HAP-1 (cell line): ENCODE measurements at regions not wholly inside any gene's neighbourhood (a gene's known extent, or its start where the extent isn't known, plus 50 kb on each side); places are given as distances from the start of the nearest gene placed in this dataset.
A peak's percentile ranks its signal among the peaks of the same experiment; 100 is the strongest.
"Not testable (repeated sequence)": the region's sequence is repeated elsewhere in the genome, so short reads cannot be mapped to it uniquely, and the experiment has no call there.

Experiments
- DNase-seq, 2 experiments: peaks; one replicate each; pipeline ENCODE4 v3.0.0-alpha.2; 2016 to 2020; ENCODE audit warnings: low spot score in 2 of 2
- H3K27me3 ChIP-seq: fragments of 250-450 bp; sonication (Bioruptor Pico); 2 replicates; pipeline ENCODE4 v1.5.1; 2020; ENCODE audit warnings: low read depth, mild to moderate bottlenecking, moderate library complexity
- H3K36me3 ChIP-seq: fragments of 250-450 bp; sonication (Bioruptor Pico); replicated peaks from 2 replicates; pipeline ENCODE4 v1.5.1; 2020; ENCODE audit warnings: mild to moderate bottlenecking
- H3K4me1 ChIP-seq: fragments of 250-450 bp; sonication (Bioruptor Pico); 2 replicates; pipeline ENCODE4 v1.5.1; 2020; ENCODE audit warnings: mild to moderate bottlenecking
- H3K4me3 ChIP-seq: fragments of 250-450 bp; sonication (Bioruptor Pico); 2 replicates; pipeline ENCODE4 v1.5.1; 2020; ENCODE audit warnings: mild to moderate bottlenecking, moderate library complexity
- H3K9me3 ChIP-seq: fragments of 250-450 bp; sonication (Bioruptor Pico); 2 replicates; pipeline ENCODE4 v1.5.1; 2020; ENCODE audit warnings: mild to moderate bottlenecking, moderate library complexity
- in situ Hi-C: fragments of 300-500 bp; cut with MboI; formaldehyde crosslinking; loops from 3 replicates; pipeline ENCODE4 v1.14.3; 2020; ENCODE audit warnings: low sequenced_read_pairs, inconsistent platforms, mixed read lengths

GRCh38 chr5:92715946-92716520 is 865.0 kb downstream of the NR2F1-AS1 start:
- Histone ChIP-seq H3K9me3 (no peaks in the 10 kb centered on the region), H3K4me1 (peaks cover 6% of the 10 kb centered on the region), H3K27me3 (no peaks in the 10 kb centered on the region), H3K36me3 (no peaks in the 10 kb centered on the region), H3K4me3 (no peak overlapping the region)
- DNase-seq, result peak in 1 of 2 experiments; percentile 10
- in situ Hi-C loops, result no loop called here

GRCh38 chr5:92713826-92714225 is 867.2 kb downstream of the NR2F1-AS1 start:
- Histone ChIP-seq H3K9me3 (no peaks in the 10 kb centered on the region), H3K27me3 (no peaks in the 10 kb centered on the region), H3K36me3 (no peaks in the 10 kb centered on the region), H3K4me3 (no peak overlapping the region), H3K4me1 (peaks cover 6% of the 10 kb centered on the region)
- no peak for DNase-seq
- in situ Hi-C loops, result no loop called here

- Histone ChIP-seq H3K36me3 (no peaks in the 10 kb centered on the region), H3K4me3 (no peak overlapping the region), H3K4me1 (peaks cover 6% of the 10 kb centered on the region), H3K27me3 (no peaks in the 10 kb centered on the region), H3K9me3 (no peaks in the 10 kb centered on the region)
- no peak for DNase-seq
- in situ Hi-C loops, result no loop called here
These were observed 867.7 kb downstream of the NR2F1-AS1 start for GRCh38 chr5:92713335-92713743.

- H3K27me3 ChIP-seq, result no peaks in the 10 kb centered on the region
- H3K36me3 ChIP-seq, result no peaks in the 10 kb centered on the region
- peaks cover 6% of the 10 kb centered on the region for H3K4me1 ChIP-seq
- no peaks in the 10 kb centered on the region for H3K9me3 ChIP-seq
- DNase-seq, result no peak
- H3K4me3 ChIP-seq, result no peak overlapping the region
- in situ Hi-C loops, result no loop called here
These were observed 869.1 kb downstream of the NR2F1-AS1 start for GRCh38 chr5:92711956-92712355.

- in situ Hi-C loops, result no loop called here
- no peaks in the 10 kb centered on the region for H3K36me3 ChIP-seq
These were observed 876.4 kb downstream of the NR2F1-AS1 start for GRCh38 chr5:92704590-92704989.

GRCh38 chr5:92703976-92704375 is 877.0 kb downstream of the NR2F1-AS1 start:
- in situ Hi-C loops, result no loop called here
- DNase-seq, result no peak
- H3K27me3 ChIP-seq, result no peaks in the 10 kb centered on the region
- H3K4me3 ChIP-seq, result no peak overlapping the region
- H3K36me3 ChIP-seq, result no peaks in the 10 kb centered on the region
- H3K4me1 ChIP-seq, result peaks cover 3% of the 10 kb centered on the region
- H3K9me3 ChIP-seq, result no peaks in the 10 kb centered on the region

More at GRCh38 chr5:92704590-92704989, 876.4 kb downstream of the NR2F1-AS1 start:
- H3K4me1 ChIP-seq, result peaks cover 3% of the 10 kb centered on the region
- H3K27me3 ChIP-seq, result no peaks in the 10 kb centered on the region
- H3K9me3 ChIP-seq, result no peaks in the 10 kb centered on the region
- H3K4me3 ChIP-seq, result no peak overlapping the region
- no peak for DNase-seq

GRCh38 chr5:92695123-92696003 is 885.7 kb downstream of the NR2F1-AS1 start:
- no peaks in the 10 kb centered on the region for H3K9me3 ChIP-seq
- no peaks in the 10 kb centered on the region for H3K27me3 ChIP-seq
- no peak for DNase-seq
- in situ Hi-C loops, result no loop called here
- no peak overlapping the region for H3K4me3 ChIP-seq
- no peaks in the 10 kb centered on the region for H3K4me1 ChIP-seq
- H3K36me3 ChIP-seq, result no peaks in the 10 kb centered on the region

GRCh38 chr5:92694067-92694466 is 887.0 kb downstream of the NR2F1-AS1 start:
- no peaks in the 10 kb centered on the region for H3K27me3 ChIP-seq
- H3K9me3 ChIP-seq, result no peaks in the 10 kb centered on the region
- DNase-seq, result no peak
- H3K4me1 ChIP-seq, result no peaks in the 10 kb centered on the region
- in situ Hi-C loops, result no loop called here
- H3K4me3 ChIP-seq, result no peak overlapping the region
- H3K36me3 ChIP-seq, result no peaks in the 10 kb centered on the region

- H3K36me3 ChIP-seq, in situ Hi-C loops, H3K4me1 ChIP-seq, H3K4me3 ChIP-seq, H3K27me3 ChIP-seq, H3K9me3 ChIP-seq, DNase-seq: not testable (repeated sequence)
These were observed 889.1 kb downstream of the NR2F1-AS1 start for GRCh38 chr5:92691955-92692354.

- Histone ChIP-seq H3K4me3 (no peak overlapping the region), H3K36me3 (no peaks in the 10 kb centered on the region), H3K9me3 (no peaks in the 10 kb centered on the region), H3K27me3 (no peaks in the 10 kb centered on the region), H3K4me1 (no peaks in the 10 kb centered on the region)
- in situ Hi-C loops, result no loop called here
- peak; percentile 30 to 59 for DNase-seq
These were observed 892.9 kb downstream of the NR2F1-AS1 start for GRCh38 chr5:92687821-92688722.

GRCh38 chr5:92678640-92679039 is 902.4 kb downstream of the NR2F1-AS1 start:
- H3K27me3 ChIP-seq, result no peaks in the 10 kb centered on the region

GRCh38 chr5:92676215-92677165 is 904.5 kb downstream of the NR2F1-AS1 start:
- H3K27me3 ChIP-seq, result no peaks in the 10 kb centered on the region
- H3K4me1 ChIP-seq, result peaks cover 39% of the 10 kb centered on the region
- no peaks in the 10 kb centered on the region for H3K36me3 ChIP-seq
- peak; percentile 73 to 96 for DNase-seq
- in situ Hi-C loops, result no loop called here
- H3K4me3 ChIP-seq, result no peak overlapping the region
- no peaks in the 10 kb centered on the region for H3K9me3 ChIP-seq

More at GRCh38 chr5:92678640-92679039, 902.4 kb downstream of the NR2F1-AS1 start:
- Histone ChIP-seq H3K36me3 (no peaks in the 10 kb centered on the region), H3K4me1 (peaks cover 39% of the 10 kb centered on the region), H3K4me3 (no peak overlapping the region), H3K9me3 (no peaks in the 10 kb centered on the region)
- peak; percentile 64 to 70 for DNase-seq
- in situ Hi-C loops, result no loop called here

- Histone ChIP-seq H3K4me1 (peaks cover 39% of the 10 kb centered on the region), H3K4me3 (no peak overlapping the region), H3K9me3 (no peaks in the 10 kb centered on the region), H3K27me3 (no peaks in the 10 kb centered on the region), H3K36me3 (no peaks in the 10 kb centered on the region)
- peak; percentile 32 to 65 for DNase-seq
- in situ Hi-C loops, result no loop called here
These were observed 906.7 kb downstream of the NR2F1-AS1 start for GRCh38 chr5:92674321-92674720.
